LNCaP clone FGC (cell line): ENCODE measurements at regions not wholly inside any gene's neighbourhood (a gene's known extent, or its start where the extent isn't known, plus 50 kb on each side); places are given as distances from the start of the nearest gene placed in this dataset.

Experiments used
- DNase-seq: peaks from one replicate; pipeline ENCODE4 v3.0.0-alpha.2; 2011; ENCODE audit warnings: low read depth
- H3K4me3 ChIP-seq: 2 replicates; pipeline ENCODE4 v1.5.1; 2011; ENCODE audit warnings: mild to moderate bottlenecking, low read depth, low read length, control low read depth
- CTCF ChIP-seq: IDR thresholded peaks from 2 replicates; pipeline ENCODE4 v1.5.1; 2012; ENCODE audit warnings: mild to moderate bottlenecking; ENCODE audit not compliant: control insufficient read depth, insufficient read depth; ENCODE audit errors: extremely low read depth

GRCh38 chr10:8656261-8656660 is 601.8 kb downstream of the GATA3 start:
- no peak overlapping the region for H3K4me3 ChIP-seq
- TF ChIP-seq CTCF, result no peak
- DNase-seq, result no peak

GRCh38 chr10:8659982-8660381 is 605.5 kb downstream of the GATA3 start:
- TF ChIP-seq CTCF, result no peak
- no peak overlapping the region for H3K4me3 ChIP-seq
- DNase-seq, result no peak

GRCh38 chr10:8661886-8662285 is 607.4 kb downstream of the GATA3 start:
- no peak for TF ChIP-seq CTCF
- DNase-seq, result no peak
- no peak overlapping the region for H3K4me3 ChIP-seq

- no peak for TF ChIP-seq CTCF
- H3K4me3 ChIP-seq, result no peak overlapping the region
- no peak for DNase-seq
These were observed 608.6 kb downstream of the GATA3 start for GRCh38 chr10:8663131-8663530.

GRCh38 chr10:8665322-8665721 is 610.8 kb downstream of the GATA3 start:
- no peak for DNase-seq
- no peak overlapping the region for H3K4me3 ChIP-seq
- no peak for TF ChIP-seq CTCF

- DNase-seq, result no peak
- no peak for TF ChIP-seq CTCF
- H3K4me3 ChIP-seq, result no peak overlapping the region
These were observed 616.0 kb downstream of the GATA3 start for GRCh38 chr10:8670461-8670860.

GRCh38 chr10:8674230-8674629 is 619.7 kb downstream of the GATA3 start:
- DNase-seq, result no peak
- no peak overlapping the region for H3K4me3 ChIP-seq
- no peak for TF ChIP-seq CTCF
